ENCODE measurements at regions not wholly inside any gene's neighbourhood (a gene's known extent, or its start where the extent isn't known, plus 50 kb on each side); places are given as distances from the start of the nearest gene placed in this dataset.
"Not testable (repeated sequence)": the region's sequence is repeated elsewhere in the genome, so short reads cannot be mapped to it uniquely, and the experiment has no call there.

DNA sequence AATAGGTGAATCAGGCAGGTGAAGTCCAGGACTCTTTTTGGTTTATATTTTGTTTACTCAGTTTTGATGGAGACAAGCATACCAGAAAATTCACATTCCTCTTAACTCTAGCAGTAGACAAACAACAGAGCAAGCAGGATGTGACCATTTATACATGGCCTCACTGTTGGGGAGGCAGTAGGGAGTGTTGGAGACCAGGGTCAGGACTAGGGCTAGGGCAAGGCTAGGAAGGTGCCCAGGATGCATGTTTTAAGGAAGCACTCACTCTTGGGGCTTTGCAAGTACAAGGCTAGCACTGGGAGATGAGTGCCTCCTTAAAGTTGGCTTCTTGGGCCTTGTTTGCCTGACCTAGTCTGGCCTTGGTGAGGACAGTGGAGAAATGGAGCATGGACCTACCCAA lies 84.5 kb upstream of the PLGLB2 start:
- H3K27ac ChIP-seq: not testable (repeated sequence)

DNA sequence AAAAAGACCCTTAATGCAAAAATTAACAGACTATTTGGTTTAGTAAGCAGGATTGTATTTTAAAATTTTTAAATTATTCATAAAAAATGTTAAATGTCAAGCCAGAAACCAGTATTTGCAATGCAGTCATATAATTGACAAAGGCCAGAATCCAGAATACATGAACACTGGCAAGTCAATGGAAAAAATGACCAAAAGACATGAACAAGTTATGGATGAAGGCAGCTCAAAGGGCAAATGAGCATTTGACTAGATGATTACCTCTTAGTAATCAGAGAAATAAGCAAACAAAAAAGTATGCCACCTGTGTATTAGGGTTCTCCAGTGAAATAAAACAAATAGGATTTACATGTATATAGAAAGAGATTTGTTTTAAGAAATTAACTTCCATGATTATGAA lies 80.9 kb upstream of the PLGLB2 start:
- H3K27ac ChIP-seq: not testable (repeated sequence)

DNA sequence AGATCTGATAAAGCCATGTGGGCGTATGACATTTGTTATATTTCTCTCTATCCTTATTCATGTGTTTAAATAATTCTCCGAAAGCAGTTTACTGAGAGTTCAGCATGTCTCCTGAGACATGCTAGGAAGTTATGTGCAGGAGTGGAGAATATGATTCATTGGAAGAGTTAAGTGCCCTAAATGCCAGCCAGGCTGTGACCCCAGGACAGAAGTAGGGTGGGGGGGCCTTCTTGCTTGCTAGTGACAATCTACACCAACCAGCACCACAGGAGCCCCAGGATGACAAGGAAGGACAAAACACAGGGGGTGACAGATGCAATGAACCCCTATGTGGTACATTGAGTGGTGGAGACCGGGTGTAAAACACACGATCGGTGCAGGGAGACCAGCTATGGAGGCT lies 79.5 kb upstream of the PLGLB2 start:
- H3K27ac ChIP-seq: not testable (repeated sequence)

DNA sequence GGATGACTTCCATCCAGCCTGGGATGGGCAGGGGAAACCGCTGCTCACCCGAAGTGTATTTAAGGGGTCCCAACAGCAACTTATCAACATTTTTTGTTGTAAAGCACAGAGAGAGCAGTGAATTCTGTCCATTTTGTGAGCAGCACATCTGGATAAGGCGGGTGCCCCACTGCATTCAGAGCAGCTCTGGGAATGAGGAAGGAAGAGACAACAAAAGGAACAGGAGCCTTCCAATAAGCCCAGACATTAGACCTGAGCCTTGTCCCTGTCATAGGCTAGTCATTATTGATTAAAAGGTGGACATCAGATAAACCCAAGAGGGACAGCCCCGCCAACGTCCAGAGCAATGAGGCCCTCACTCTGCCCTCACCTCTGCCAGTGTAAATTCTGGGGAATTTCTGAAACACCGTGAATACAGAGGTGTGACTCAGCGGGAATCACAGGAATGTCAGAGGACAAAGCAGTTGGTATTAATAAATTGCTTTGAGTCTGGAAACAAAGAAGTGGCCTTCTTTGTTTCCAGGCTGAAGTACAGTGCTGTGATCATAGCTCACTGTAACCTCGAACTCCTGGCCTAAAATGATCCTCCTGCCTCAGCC lies 78.2 kb upstream of the PLGLB2 start:
- H3K27ac ChIP-seq: not testable (repeated sequence)

DNA sequence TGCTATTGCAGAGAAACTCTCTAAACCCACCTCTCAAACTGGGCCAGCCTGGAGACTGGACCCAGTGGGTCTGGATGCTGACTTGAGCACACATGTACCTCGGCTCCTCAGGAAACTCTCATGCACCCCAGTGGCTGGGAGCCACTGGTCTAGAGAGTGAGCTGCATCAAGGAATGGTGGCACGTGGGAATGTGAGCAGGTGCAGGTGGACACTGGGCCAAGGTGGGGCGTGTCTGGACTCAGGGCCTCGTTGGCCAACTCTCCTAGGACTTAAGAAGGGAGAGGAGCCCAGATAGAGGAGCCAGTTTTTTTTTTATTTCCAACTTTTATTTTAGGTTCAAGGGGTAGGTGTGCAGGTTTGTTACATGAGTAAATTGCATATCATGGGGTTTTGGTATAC lies 75.5 kb upstream of the PLGLB2 start:
- not testable (repeated sequence) for H3K27ac ChIP-seq

DNA sequence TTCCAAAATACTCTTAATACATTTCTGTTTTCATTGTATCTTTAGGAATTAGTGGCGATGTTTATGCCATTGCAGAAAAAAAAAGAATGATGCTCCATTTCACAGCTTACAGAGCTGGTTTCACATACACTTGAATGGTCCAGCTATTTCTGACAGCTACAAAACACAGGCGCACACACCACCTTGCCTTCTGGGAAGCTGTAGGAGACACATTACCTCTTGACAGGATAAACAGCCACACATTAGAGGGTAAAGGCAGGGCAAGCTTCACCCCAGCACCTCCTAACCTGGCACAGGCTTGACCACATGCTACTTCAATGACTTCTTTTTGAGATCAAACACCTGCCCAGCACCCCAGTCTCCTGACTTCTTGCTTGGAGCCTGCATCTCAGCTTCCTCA lies 73.2 kb upstream of the PLGLB2 start:
- H3K27ac ChIP-seq: not testable (repeated sequence)

DNA sequence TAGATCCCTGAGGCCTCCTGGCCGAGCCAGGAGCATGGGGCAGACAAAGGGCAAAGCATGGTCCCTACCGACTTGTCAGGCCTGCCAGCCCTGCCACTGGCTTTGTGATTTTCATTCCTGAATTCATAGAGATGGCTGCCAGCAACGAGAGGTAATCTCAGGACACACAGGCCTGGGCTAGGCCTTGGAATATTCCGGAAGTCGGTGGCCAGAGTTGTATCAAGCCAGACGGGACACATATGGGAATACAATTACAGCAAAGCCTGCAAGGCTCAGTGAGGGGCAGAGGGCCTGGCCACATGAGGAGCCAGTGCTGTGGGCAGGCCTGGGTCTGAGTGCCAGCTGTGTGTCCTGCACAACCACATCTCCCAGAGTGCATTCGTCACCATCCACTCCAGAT lies 72.4 kb upstream of the PLGLB2 start:
- H3K27ac ChIP-seq: not testable (repeated sequence)

DNA sequence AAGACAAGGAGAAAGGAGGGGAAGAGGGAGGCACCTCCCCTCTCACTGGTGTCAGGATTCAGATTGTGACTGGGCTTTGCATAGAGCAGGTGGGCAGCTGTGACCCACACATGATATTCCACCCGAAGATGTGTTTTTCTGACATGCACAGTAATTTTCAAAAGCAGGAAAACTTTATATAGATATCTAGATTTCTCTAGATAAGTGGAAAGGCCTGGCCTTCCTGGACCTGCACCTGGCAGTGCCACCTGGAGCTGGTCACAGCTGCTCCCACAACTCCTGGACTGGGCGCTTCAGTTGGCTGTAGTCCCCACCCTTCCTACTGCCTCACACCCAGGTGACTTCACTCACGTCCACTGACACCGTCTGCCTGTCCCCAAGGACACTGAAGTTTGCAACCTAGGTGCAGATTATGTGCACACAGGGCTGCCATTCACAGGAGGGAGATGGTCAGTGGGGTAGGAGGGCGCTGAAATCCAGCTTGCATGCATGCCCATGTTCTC lies 70.4 kb upstream of the PLGLB2 start:
- not testable (repeated sequence) for H3K27ac ChIP-seq

DNA sequence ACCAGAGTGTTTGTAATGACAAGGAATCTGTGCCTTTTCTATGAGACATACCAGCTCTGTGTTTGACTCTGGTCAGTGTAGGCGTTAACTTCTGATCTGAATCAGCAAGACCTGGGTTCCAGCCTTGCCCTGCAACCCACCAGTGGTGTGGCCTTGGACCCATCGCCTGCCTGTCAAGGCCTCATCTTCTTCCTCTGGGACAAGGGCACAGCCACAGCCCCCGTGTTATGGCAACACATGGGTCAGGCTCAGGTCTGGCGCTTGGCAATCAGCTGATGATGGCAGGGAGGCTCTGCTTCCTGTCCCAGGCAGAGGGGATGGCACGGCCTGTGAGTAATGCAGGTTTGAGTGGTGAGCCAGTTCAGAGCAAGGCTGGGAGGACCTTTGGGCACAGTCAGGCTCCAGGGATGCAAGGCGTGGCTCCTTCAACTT lies 69.1 kb upstream of the PLGLB2 start:
- H3K27ac ChIP-seq: not testable (repeated sequence)

DNA sequence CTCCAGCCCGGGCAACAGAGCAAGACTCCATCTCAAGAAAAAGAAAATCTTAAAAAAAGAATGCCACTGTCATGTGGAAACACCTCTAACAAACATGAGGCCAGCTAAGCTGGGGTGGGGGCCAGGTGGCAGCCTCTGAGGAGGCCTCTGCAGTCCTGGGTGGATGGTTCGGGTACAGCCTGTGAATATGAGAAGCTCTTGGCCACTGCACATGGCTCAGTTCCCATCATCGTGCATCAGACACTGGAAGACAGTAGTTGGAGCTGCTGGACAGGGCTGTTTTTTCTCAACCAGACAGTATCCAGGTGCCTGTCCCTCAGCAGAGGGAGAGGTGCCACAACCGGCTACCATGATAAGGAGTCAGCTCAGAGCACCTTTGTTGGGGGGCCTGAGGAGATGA lies 67.9 kb upstream of the PLGLB2 start:
- not testable (repeated sequence) for H3K27ac ChIP-seq

DNA sequence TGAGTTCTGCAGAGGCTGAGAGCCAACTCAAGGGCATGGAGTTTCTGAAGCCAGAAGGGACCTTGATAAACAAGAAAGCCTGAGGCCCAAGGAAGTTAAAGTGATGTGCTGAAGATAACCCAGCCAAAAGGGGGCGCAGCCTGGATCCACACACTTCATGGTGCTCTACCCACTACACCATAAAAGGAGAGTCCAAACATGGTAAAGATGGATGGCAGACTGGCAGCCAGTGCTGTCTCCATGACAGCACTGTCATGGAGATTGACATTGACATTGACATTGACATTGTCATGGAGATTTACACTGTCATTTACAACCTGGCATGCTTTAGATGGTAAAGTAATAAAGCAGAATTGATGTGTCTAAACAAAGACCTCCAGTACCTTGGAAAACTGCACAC lies 67.2 kb upstream of the PLGLB2 start:
- H3K27ac ChIP-seq: not testable (repeated sequence)

DNA sequence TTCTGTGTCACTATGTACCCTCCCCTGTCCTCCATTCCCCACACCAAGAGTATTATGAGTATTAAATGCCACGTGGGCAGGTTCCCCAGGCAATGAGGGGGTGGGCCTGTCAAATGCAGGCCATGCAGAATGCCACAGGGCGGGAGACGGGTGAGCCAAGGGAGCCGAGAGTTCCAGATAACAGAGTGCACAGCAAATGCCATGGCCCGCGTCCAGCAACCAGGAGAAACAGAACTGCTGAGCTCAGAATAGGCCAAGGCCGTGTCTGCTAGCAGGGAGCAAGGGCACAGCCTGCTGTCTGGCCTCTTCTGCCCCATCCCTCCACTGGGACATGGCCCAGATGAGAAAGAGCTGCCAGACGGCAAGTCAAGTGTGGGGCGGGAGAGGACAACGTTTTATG lies 64.4 kb upstream of the PLGLB2 start:
- H3K27ac ChIP-seq: not testable (repeated sequence)

DNA sequence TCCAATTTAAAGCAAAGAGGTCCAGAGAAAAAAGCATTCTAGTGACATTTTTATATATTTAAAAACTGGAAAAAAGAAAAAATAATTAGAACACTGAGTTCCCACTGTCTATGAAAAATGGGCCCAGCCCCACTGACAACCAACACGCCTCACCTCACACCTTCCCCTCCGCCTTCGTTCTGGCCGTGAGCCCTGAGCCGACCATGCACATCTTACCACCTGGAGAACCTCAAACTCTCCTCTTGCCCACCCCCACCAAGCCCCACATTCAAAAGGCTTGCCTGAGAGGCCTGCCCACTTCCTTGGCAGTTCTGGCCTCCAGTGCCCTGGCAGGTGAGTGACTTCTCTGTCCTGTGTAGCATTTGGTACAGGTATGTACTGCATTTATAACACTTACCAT lies 63.9 kb upstream of the PLGLB2 start:
- H3K27ac ChIP-seq: not testable (repeated sequence)

DNA sequence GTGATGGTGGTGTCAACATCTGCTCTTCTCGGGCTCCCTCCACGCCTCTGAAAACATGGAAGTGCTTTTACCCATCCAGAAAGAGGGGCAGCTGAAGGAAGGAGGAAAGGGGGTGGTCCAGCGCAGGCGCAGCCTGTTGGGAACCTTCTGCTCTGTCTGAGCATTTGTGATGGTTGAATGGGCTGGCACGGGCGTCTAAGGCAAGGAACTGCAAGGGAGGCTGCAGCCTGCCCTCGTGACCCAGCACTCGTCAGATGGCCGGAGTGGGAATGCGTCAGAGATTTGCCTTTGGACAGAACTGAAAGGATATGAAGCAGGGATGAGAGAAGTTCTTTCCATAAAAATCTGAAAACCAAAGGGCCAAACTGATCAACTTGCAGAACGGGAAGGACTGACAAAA lies 62.3 kb upstream of the PLGLB2 start:
- H3K27ac ChIP-seq: not testable (repeated sequence)

DNA sequence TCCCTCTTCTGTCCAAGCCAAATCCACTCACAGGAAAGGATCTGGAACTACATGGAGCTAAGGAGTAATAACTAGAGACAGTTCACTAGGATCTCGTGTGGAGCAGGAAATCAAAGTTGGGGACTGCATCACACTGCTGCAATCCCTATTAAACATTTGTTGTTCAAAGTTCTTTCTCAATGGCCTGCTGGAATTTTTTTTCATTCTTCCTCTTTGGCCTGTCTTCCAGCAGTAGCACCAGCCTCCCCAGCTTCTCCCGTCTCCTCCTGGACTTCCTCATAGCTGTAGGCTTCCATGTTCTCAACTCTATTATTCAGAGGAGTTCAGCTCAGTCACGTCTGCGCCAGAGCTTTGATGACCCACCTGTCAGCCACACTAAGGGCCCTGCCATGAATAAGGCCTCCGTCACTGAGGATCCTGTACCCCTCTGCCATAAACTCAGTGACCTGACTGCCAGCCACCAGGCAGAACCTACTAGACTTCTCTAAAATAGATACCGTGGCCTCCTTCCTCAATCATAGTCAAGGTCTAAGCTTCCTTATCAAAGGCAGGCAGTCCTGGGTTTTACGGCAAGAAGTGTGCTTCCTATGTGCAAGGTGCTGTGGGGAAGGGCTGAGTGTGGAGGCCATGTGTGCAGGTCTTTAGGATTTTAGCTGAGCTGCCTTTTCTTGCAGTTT lies 60.9 kb upstream of the PLGLB2 start:
- H3K27ac ChIP-seq: not testable (repeated sequence)

DNA sequence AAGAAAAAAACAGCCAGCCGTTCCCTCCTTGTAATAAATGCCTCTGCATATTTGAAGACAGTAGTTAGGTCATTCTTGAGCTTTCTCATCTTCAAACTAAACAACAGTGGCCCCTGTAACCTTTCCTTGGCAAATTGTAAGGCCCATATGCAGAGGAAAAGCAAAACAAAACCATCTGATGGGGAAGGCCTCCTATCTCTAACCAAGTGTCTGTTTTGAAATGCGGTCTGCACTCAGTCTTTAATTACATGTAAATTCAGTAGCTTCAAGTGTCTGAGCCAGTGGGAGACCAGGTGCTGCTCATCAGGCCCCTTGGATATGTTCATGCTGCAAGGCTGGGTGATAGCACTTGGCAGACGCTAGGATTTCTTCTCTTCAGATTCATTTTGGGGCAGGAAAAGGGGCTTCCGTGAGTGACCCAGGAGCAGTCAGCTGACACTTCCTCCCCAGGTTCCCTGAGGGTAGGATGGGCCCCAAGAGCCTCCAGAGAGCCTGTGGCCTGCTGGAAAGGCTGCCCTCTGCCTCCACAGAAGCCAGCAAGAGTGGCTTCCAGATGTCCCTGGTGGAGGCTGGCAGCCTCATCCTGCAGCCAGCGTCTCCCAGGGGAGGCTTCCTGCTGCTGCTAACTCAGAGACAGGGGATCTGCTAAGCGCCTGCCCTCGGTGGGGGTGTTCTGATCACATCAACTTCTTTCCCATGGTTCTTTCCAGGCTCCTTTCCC lies 60.2 kb upstream of the PLGLB2 start:
- not testable (repeated sequence) for H3K27ac ChIP-seq

DNA sequence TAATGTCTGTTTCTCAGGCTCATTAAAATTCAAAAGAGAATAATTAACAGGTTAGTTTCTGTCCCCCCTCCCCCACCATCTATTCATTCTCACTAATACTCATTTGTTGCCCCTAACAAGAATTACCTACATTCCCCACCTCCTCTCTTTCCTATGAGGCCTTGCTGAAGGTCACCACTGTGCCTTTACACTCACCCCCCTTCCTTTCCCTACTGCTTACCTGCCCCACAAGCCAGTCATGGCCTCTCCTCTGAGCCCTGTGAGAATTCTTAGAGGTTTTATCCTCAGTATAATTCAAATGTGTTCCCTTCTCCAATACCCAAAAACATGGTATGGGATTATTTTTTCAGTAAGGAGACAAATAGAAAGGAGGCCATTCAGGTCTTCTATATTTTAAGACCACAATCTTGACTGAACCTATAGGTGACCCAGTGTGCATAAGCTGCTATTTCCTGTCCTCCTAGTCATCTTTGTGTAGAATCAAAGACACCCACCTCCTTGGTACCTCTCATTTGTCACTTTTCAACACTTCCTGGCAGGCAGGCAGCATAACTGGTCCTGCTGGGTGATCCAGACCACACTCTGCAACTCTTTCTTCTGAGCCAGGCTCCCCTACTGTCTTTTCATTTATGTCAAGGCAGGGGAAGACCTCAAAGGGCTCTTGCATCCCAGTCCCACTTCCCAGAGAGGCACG lies 55.8 kb upstream of the PLGLB2 start:
- not testable (repeated sequence) for H3K27ac ChIP-seq

DNA sequence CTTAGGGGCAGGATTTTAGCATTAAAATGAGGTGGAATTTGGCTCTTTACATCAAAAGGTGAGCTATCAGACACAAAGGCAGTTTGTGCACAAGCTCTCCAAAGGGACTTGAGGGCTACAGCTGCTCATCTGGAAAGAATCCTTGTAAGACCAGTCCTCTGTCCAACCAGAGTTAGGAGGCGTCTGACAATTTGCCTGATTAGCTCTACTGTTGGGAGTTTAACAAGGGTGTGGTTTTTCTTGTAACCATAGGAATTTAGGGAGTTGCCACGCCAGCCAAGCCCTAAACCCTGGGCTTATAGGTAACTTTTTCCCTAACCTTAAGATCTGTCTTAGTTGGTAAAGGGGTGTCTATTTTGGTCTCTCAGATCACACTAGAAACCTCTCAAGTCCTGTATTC lies 55.0 kb upstream of the PLGLB2 start:
- not testable (repeated sequence) for H3K27ac ChIP-seq

DNA sequence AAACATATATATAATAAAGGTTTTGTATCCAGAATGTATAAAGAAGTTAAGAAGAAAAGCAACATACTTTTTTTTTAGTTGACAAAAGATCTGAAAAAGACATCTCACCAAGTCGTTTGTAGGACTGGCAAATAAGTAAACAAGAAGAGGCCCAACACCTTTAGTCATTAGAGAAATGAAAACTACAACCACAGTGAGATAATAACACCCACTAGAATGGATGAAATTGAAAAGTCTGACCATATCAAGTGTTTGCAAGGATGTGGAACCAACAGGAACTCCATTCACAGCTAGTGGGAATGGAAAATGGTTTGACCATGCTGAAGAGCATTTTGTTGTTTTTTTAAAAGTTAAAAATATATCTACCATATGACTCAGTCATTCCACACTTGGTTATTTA lies 54.0 kb upstream of the PLGLB2 start:
- H3K27ac ChIP-seq: not testable (repeated sequence)

DNA sequence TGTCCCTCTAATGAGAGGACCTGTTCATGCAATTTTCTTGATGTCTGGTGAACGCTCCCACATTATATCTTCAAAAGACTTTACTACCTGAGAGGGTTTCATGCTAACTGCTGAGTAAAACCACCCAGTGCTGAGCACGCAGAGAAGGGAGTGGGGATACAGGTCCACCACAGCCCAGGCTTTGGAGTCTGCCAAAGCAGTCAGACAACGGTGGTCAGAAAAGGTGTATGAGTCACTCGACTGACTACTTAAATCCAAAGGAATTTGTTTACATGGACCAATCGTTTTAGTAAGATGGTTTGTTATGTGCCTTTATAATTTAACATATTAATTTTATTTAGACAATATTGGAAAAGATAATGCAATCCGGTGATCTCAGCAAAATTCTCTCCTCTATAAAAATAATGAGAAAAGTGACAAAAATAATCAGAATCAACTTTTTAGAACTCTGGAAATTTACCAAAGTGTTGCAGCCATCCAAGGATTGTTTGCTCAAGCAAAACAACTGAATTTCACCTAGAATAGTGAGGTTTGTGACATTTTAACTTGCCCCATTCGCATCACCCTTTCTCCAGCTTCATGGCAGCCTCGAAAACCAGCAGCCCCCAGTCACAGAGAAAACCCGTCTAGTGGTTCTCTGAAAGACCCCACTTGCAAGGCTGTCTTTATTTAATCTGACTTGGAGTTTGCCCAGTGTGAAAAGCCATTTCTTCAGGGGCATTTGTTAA lies 52.1 kb upstream of the PLGLB2 start:
- not testable (repeated sequence) for H3K27ac ChIP-seq
